Transverse colon (tissue), 4 donors: ENCODE measurements at regions not wholly inside any gene's neighbourhood (a gene's known extent, or its start where the extent isn't known, plus 50 kb on each side); places are given as distances from the start of the nearest gene placed in this dataset.

Experiments
- DNase-seq: peaks from one replicate; pipeline ENCODE4 v3.0.0-alpha.2; 2019
- H3K27ac ChIP-seq, 4 donors: fragments of 200-600 bp; sonication (generic); 2 replicates each; pipeline ENCODE4 v1.5.1; 2016 to 2018; ENCODE audit warnings: inconsistent platforms in 4 of 4
- H3K27me3 ChIP-seq: fragments of 200-600 bp; sonication (generic); 2 replicates; pipeline ENCODE4 v1.5.1; 2017; ENCODE audit warnings: inconsistent platforms
- H3K36me3 ChIP-seq, 4 donors: fragments of 200-600 bp; sonication (generic); 2 replicates each; pipeline ENCODE4 v1.5.1; 2017 to 2019; ENCODE audit warnings: inconsistent platforms in 4 of 4
- H3K4me1 ChIP-seq, 4 donors: fragments of 200-600 bp; sonication (generic); 2 replicates each; pipeline ENCODE4 v1.5.1; 2017 to 2020; ENCODE audit warnings: inconsistent platforms in 4 of 4
- H3K4me3 ChIP-seq, 4 donors: fragments of 200-600 bp; sonication (generic); 1 replicate in 1 of 4; 2 replicates in 3 of 4; pipeline versions ENCODE4 v1.5.1 to v1.6.1; 2017 to 2019; ENCODE audit warnings: inconsistent platforms in 4 of 4
- H3K9me3 ChIP-seq, 2 donors: fragments of 200-600 bp; sonication (generic); 2 replicates each; pipeline ENCODE4 v1.5.1; 2017 to 2019; ENCODE audit warnings: inconsistent platforms in 2 of 2
- CTCF ChIP-seq, 5 experiments: fragments of 200-600 bp in 3 of 5; fragments of 450-650 bp in 2 of 5; sonication (generic) in 3 of 5; IDR thresholded peaks; 1 replicate in 2 of 5; 2 replicates in 3 of 5; pipeline ENCODE4 v1.5.1; 2016 to 2017; ENCODE audit warnings: antibody characterized with exemption in 5 of 5, inconsistent platforms in 3 of 5, mild to moderate bottlenecking in 2 of 5, moderate library complexity in 1 of 5
- EP300 ChIP-seq: sonication (generic); formaldehyde crosslinking; IDR thresholded peaks from one replicate; pipeline ENCODE4 v1.6.1; 2017; ENCODE audit warnings: antibody characterized with exemption, low read depth
- POLR2A ChIP-seq: fragments of 450-650 bp; IDR thresholded peaks from one replicate; pipeline ENCODE4 v1.6.1; 2016; ENCODE audit warnings: antibody characterized with exemption, mild to moderate bottlenecking, moderate library complexity
- POLR2AphosphoS5 ChIP-seq, 3 donors: sonication (generic); formaldehyde crosslinking; IDR thresholded peaks; one replicate each; pipeline ENCODE4 v1.6.1; 2016; ENCODE audit warnings: antibody characterized with exemption in 3 of 3
- WGBS, 2 donors: methylation state at CpG; one replicate each; pipeline ENCODE4 v1.1.5; 2018; ENCODE audit warnings: low coverage in 1 of 2; 5-methylcytosine and 5-hydroxymethylcytosine counted together
- in situ Hi-C, 4 donors: fragments of 200-750 bp; cut with MboI; loops; one replicate each; pipeline versions ENCODE4 v1.15.0 to v1.15.1; 2017; ENCODE audit warnings: low sequenced_read_pairs in 3 of 4, low pct_ligation_motif_present in 1 of 4, low pct_unique_long_range_greater_than_20kb in 1 of 4
- intact Hi-C: fragments of 100-400 bp; cut with DNase I; formaldehyde crosslinking; loops from one replicate; pipeline ENCODE4 v1.15.1; 2023; ENCODE audit warnings: low total_unique reads

- H3K27ac ChIP-seq, result no peak overlapping the region
- H3K9me3 ChIP-seq, result no peaks in the 10 kb centered on the region
- 72 to 90% methylated on average over 2 of the region's 2 CpGs for WGBS, 2 donors
- no peaks in the 10 kb centered on the region for H3K36me3 ChIP-seq
- TF ChIP-seq POLR2AphosphoS5 (IDR thresholded peaks at IDR 0.05) (no peak), EP300 (no peak), CTCF (IDR thresholded peaks at IDR 0.05) (no peak), POLR2A (no peak)
- in situ Hi-C loops, result no loop called here
- DNase-seq, result no peak
- H3K4me1 ChIP-seq, result no peaks in the 10 kb centered on the region
- no peaks in the 10 kb centered on the region for H3K27me3 ChIP-seq
- no peak overlapping the region for H3K4me3 ChIP-seq
- intact Hi-C loops, result no loop called here
Observed at GRCh38 chr13:33466262-33466661, 180.7 kb upstream of the STARD13 start.

- Histone ChIP-seq H3K27me3 (no peaks in the 10 kb centered on the region), H3K27ac (no peak overlapping the region), H3K9me3 (no peaks in the 10 kb centered on the region), H3K4me1 (no peaks in the 10 kb centered on the region), H3K4me3 (no peak overlapping the region), H3K36me3 (no peaks in the 10 kb centered on the region)
- in situ Hi-C loops, result no loop called here
- 72 to 95% methylated on average over 2 to 3 of the region's 3 CpGs for WGBS, 2 donors
- TF ChIP-seq CTCF (IDR thresholded peaks at IDR 0.05), result no peak
- no peak for TF ChIP-seq POLR2A
- no peak for TF ChIP-seq EP300
- TF ChIP-seq POLR2AphosphoS5 (IDR thresholded peaks at IDR 0.05), result no peak
- intact Hi-C loops, result no loop called here
- DNase-seq, result no peak
Observed at GRCh38 chr13:33467556-33467955, 182.0 kb upstream of the STARD13 start.

GRCh38 chr13:33471204-33471603 is 185.6 kb upstream of the STARD13 start:
- in situ Hi-C loops (no loop called here), intact Hi-C loops (no loop called here)
- Histone ChIP-seq H3K9me3 (peaks cover 0 to 3% of the 10 kb centered on the region in 2 donors), H3K27ac (no peak overlapping the region), H3K27me3 (no peaks in the 10 kb centered on the region), H3K4me1 (no peaks in the 10 kb centered on the region), H3K36me3 (no peaks in the 10 kb centered on the region), H3K4me3 (no peak overlapping the region)
- no peak for TF ChIP-seq POLR2A
- TF ChIP-seq CTCF (IDR thresholded peaks at IDR 0.05), result no peak
- no peak for TF ChIP-seq EP300
- no peak for TF ChIP-seq POLR2AphosphoS5 (IDR thresholded peaks at IDR 0.05)
- no peak for DNase-seq

GRCh38 chr13:33472446-33472845 is 186.9 kb upstream of the STARD13 start:
- WGBS, 2 donors, result 14 to 61% methylated on average over 1 to 3 of the region's 3 CpGs

More at GRCh38 chr13:33472446-33472845, 186.9 kb upstream of the STARD13 start:
- in situ Hi-C loops, result no loop called here
- Histone ChIP-seq H3K4me3 (no peak overlapping the region), H3K4me1 (no peaks in the 10 kb centered on the region), H3K27me3 (no peaks in the 10 kb centered on the region), H3K9me3 (peaks cover 0 to 11% of the 10 kb centered on the region in 2 donors), H3K36me3 (no peaks in the 10 kb centered on the region), H3K27ac (no peak overlapping the region)
- intact Hi-C loops, result no loop called here
- TF ChIP-seq CTCF (IDR thresholded peaks at IDR 0.05) (no peak), EP300 (no peak), POLR2A (no peak), POLR2AphosphoS5 (IDR thresholded peaks at IDR 0.05) (no peak)
- DNase-seq, result no peak
